Right hindlimb (tissue), 1 donor: ENCODE measurements at regions not wholly inside any gene's neighbourhood (a gene's known extent, or its start where the extent isn't known, plus 50 kb on each side); places are given as distances from the start of the nearest gene placed in this dataset.
A peak's percentile ranks its signal among the peaks of the same experiment; 100 is the strongest.

ENCODE experiments used
- DNase-seq: peaks from one replicate; pipeline ENCODE4 v3.0.0-alpha.2; 2018

DNA sequence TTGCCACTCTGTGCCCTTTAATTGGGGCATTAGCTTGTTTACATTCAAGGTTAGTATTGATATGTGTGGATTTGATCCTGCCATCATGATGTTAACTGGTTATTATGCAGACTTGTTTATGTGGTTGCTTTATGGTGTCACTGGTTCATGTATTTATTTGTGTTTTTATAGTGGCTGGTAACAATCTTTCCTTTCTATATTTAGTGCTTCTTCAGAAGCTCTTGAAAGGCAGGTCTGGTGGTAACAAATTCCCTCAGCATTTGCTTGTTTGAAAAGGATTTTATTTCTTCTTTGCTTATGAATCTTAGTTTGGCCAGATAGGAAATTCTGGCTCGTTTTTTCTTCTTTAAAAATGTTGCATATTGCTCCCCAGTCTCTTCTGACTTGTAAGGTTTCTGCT lies 215.4 kb downstream of the ZC3H11B start:
- DNase-seq = no peak

DNA sequence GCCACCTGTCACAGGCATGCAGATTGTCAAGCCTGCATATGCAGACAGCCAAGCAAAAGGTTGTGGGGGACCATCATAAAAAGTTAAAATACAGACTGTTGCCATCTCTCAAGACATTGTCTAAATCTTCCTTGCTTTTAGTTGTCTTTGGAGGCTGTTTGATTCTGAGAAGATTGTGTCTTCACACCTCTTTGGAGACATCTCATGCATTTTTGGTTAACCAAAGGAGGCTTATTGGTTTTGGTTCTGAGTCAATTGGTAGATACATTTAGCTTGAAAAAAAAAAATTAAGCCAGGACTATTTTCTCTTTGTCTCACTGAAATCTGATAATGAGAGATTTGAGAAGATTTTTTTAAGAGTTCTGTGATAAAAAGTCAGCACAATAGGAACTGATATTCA lies 217.6 kb downstream of the LYPLAL1 start:
- DNase-seq = no peak

DNA sequence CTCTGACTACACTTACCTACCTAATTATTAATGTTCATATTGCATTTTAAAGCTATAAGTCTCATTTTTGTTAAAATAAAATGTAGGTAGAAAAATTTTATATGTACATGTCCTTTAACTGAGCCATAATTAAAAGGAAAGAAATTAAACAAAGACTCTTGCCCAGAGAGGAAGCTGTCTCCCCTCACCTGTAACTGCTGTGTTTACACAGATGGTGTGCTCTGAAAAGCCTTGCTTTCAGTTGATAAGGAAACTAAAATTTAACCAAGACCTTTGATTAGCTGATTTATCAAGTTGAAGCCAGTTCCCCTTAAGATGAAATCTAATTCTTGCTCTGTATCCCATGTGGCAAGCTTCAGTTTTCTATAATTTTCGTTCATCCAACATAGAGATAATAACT lies 213.5 kb downstream of the LYPLAL1 start:
- no peak for DNase-seq

DNA sequence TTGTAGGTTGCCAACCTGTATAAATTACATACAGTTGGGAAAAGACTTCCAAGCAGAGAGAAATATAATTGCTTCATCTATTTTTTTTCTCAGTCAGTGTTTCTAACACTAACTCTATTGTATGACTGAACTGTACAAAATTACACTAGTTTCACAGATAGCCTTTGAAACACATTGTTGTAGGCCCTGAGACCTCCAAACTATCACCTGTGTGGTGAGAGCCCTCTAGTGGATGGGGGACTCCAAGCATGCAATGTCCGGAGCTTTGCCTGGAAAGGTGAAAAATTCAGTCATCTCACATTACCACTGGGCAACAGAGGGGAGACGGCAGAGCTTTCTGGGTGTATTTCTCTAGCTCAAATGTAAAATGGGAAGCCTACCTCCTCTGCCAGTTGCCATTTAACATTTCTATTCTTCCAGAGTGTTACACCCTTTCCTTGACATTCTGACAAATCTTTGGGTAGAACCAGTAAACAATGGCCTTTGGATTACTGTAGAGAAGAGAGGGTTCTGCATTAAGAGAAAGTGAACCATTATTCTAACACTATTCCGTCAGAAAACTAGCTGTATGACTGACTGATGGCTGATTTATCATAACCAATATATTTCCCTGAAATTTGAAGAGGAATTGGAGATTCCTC lies 212.2 kb downstream of the LYPLAL1 start:
- DNase-seq = no peak

DNA sequence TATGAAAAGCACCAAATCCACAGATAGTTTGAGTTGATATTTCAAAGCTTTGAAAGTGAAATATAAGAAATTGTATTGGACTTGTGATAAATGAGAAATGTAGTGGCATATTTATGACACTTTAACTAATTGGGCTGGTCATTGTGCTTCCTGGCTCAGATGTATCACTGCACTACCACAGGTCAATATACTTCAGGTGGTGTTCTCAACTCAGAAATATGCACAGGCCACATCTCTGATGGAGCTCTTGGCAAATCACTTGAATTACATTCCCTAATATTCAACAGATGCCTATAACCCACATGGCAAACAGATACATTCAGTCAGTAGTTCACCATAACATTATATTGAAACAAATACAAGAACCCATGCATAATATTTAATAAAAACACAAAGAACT lies 209.6 kb downstream of the LYPLAL1 start:
- no peak for DNase-seq

DNA sequence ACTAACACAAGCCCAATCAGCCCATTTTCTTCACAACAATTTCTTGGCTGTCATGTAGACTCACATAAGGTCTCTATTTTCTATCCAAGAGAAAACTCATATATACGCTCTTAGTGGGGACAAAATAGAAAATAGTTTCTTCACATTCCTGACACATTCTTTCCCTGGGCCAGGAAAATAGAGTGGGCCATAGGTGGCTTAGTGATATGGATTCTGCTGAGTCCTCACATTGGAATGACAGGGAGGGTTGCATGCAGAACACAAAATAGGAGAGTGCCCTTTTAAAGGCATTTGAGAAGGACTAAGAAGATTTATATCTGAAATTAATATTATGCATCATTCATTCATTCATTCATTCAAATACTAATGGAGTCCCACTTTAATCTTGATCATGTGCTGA lies 207.7 kb downstream of the LYPLAL1 start:
- DNase-seq = no peak

DNA sequence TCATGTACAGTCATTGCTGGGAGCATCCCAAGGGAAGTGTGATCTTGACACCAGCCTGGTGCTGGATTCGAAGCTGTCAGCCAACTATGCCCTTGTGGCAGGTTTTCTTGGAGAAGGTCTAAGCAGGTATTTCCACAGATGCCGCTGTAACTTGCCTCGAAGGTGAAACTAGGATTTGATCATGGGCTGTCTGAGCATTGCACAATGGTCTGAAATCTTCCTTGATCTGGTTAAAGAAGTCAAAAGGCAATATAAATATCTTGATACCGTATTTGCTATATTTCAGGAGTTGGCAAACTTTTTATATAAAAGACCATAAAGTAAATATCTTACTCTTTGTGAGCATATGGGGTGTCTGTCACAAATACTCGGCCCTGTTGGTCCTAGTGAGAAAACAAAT lies 206.8 kb downstream of the LYPLAL1 start:
- DNase-seq = no peak

DNA sequence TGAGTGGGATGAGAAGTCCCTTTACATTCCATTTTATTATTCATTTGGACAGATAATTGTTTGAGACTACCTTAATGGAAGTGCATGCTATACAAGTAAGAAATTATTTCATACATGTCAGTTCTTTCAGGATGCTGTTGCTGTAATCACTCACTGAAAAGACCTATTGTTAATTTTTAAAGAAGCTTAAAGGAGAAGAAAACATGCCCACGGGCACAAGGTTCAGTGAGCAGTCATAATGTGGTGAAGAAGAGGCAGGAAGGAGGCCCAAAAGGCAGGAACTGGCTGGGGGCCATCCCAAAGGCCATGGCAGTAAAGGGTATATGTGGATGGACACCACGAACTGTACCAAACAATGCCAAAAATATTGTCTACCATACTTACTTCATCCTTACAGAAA lies 206.0 kb downstream of the LYPLAL1 start:
- DNase-seq = no peak

DNA sequence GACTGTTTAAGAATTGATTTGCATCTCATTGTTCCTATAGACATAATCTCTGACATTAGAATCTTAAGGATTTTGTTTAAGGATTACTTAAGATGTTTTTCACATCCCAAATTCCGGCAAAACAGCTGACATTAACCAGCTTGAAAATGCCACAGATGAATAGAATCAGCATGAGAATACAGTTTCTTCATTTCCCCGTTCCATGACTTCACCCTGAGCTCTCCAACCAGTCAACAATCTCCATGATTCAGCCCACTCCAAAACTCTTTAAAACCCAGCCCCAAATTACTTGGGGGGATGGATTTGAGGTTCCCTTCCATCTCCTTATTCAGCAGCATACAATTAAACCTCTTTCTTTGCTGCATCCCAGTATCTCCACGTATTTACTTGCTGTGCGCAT lies 201.0 kb downstream of the LYPLAL1 start:
- DNase-seq = no peak

DNA sequence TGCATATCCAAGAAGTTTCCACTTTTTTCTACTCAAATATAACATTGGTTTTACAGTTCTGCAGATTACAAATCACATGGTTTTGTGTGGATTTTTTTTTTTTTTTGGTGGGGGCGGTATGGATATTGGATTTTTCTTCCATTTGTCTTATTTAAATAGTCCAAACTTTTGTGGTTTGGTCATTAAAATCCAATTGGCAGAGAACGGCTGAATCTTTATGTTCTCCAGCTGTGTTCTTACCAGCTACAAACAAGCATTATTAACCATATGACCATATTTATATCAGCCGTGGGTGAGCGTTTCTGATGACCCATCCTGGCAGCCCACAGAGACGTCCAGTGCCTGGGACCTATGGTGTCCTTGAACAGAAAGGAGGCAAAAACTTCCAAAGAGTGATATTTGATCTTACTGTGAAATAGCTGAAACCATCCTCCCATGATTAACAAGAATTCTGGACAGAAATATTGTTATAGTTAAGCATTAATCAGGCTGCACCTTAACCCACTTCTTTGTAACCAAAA lies 200.4 kb downstream of the LYPLAL1 start:
- no peak for DNase-seq

DNA sequence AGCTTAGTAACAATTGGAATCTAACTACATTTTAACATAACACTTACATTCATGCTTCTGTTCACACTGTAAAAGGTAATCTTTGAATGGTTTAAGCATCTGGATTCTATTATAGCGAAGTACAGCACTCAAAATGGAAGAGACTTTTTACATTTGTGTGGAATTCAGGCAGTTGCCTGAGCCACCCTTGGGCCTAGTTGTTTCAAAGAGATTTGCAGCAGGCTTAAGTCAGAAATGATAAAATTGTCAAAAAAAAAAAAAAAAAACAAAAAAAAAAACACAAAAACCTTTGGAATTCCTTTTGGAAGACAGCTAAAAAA lies 199.9 kb downstream of the LYPLAL1 start:
- DNase-seq = no peak

DNA sequence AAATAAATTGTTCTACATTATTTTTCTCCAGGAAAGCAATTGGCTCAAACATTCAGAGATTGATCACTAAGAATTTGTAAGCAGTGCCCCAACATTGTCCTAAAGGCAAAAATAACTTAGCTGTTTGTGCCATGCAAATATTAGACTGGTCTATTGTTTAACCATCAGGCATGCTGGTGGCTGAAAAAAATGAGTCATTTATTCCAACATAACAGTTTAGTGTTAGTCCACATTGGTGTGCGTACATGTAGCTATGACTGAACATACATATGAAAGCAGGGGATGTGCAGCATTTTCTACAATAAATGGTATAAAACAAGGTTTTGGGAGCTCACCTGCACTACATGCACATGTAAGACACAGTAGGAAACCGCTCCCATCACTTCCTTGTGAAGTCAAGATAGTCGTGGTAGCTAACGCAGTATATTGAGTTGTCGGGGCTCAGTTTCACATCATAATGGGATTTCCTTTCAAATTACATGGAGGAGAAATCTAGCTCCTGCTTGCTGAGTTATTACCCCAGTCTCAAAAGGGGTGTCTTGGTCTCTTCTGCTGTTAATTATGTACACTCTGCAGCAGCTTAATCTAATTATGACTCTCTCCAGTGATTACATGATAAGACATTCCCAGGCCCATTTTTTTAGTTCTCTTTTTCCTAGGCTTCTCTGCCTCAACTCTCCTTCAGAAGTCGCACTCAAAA lies 199.4 kb downstream of the LYPLAL1 start:
- DNase-seq = no peak

DNA sequence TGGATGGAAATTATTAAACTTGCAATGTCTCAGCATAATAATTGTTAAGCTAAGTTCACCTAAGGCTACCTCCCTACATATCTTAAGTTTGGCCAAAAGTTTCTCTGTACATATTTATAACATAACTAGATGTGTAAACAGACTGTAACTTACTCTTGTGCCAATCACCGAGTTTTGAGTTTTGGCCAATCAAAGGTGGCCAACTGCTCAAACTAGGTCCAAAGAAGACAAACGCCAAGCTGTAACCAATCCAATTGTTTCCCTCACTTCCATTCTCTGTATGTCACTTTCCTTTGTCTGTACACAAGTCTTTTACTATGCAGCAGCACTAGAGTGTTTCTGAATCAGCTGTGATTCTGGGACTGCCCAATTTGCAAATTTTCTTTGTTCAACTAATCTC lies 197.8 kb downstream of the LYPLAL1 start:
- no peak for DNase-seq

DNA sequence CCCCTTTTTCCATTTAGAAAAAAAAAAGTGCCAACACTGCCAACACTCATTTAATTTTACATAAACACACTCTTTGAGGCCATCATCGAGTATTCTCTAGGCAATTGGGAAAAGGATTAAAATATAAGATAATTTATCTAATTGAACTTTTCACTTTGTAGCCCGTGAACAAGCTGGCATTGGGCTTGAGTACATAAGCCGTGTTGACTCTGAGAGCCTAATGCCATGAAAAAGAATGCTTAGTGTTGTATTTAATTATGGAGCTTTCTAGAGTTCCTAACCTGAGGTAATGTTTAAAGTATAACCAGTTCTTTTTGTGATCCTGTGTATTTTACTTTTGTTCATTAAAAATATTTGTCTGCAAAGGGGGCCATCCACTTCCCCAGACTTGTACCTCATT lies 193.8 kb downstream of the LYPLAL1 start:
- DNase-seq = no peak

DNA sequence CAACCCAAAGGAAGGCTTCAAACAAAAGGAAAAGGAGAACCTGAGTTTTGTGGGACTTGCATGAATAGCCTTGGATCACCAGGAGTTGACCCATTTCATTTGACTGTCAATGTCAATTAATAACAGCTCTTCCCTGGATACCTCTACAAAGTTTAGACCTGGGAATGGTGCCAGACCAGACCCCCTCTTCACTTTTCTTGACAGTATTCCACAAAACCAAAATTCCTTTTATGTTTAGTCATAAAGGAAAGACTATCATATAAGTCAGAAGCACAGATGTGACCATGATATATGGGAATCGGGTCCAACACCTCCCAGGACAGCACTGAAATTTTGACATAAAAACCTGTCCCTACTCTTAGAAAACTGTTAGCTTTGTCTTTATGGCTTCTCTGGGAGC lies 191.8 kb downstream of the LYPLAL1 start:
- DNase-seq = no peak

DNA sequence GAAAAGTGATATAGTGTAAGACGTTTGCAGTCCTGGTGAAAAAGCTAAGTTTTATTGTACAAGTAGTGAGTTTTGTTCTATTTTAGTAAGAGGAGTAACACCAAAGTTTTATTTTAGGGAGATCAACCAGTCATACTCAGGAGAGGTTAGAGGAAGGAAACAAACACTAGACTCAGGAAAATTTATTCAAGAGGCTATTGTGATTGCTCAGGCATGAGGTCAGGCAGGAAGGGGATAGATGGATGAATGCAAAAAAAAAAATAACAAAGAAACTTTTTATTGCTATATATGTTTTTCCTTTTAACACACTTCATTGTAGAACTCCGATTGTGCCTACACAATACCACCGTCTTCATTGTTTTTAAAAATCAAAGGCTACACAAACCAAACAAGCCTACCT lies 189.0 kb downstream of the LYPLAL1 start:
- no peak for DNase-seq

DNA sequence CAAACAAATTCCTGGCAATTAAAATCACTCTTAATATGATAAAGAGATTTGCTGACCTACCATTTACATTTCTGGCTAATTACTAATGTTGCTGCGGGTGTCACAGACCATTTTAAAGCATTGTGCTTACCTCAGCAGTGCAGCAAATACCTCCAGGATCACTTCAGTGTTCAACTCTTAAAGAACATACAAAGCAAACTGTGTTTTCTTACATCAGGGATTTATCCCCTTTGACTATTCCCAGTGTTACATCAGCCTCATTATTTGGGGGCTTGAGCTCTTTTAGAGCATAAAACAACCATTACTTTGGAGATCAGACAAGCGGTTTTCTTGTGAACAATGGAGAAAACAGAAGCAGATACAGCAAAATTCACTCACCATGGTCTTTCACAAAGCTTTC lies 185.4 kb downstream of the LYPLAL1 start:
- no peak for DNase-seq

DNA sequence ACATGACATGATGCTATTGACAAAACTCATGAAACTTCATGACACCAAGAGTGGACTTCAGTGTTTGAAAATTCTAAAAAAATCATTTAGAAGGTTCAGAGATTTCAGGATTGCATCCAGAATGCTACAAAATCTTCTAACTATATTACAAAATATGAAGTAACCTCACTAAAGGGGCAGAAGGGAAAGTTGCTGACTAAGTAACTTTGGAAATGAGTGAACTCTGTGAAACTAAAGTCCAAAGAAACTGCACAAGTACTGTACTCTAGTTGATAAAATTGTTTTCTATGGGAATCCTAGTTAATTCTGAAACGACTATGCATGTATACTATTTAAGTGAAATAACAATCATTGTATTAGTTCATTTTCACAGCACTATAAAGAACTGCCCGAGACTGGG lies 184.4 kb downstream of the LYPLAL1 start:
- no peak for DNase-seq

DNA sequence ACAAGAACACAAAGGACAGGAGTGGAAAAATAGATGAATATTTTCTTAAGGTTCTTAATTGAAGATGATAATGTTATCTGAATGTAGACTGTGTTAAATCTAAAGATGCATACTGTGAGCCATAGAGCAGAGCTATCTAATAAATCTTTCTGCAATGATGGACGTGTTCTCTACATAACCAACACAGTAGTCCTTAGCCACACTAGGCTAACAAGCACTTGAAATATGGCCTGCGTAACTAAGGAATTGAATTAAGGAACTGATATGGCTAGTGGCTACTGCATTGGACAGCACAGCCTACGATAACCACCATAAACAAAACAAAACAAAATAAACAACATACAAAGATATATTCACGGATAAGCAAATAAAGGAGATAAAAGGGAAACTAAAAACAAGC lies 181.3 kb downstream of the LYPLAL1 start:
- no peak for DNase-seq

DNA sequence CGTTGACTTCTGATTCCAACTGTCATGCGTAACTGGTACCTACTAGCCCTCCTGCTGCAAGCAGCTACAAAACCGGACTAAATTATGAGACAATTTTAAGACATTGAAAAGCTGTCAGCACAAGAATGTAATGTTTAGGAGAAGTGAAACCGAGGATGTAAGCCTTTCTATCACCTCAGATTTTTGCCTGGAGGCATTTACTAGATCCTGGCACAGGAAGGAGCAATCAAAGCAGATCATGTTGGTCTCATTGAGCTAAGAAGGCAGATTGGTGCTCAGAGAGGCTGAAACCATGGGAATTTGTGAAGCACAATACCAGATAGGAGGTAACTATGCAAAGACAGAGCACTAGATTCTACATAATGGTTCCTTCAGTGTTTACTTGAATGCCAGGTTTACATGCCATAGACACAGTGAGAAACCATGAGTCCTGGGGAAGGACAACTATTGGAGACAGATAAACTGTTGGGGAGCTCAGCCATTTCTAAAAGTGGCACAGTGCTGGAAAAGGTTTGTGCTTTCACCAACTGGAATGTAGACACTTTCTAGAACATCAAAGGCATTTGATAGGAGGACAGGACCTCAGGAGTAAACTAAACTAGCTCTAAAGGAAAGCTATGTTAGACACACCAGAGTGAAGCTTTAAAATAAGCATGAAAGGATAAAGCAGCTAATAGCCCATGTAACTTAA lies 179.4 kb downstream of the LYPLAL1 start:
- DNase-seq = no peak

DNA sequence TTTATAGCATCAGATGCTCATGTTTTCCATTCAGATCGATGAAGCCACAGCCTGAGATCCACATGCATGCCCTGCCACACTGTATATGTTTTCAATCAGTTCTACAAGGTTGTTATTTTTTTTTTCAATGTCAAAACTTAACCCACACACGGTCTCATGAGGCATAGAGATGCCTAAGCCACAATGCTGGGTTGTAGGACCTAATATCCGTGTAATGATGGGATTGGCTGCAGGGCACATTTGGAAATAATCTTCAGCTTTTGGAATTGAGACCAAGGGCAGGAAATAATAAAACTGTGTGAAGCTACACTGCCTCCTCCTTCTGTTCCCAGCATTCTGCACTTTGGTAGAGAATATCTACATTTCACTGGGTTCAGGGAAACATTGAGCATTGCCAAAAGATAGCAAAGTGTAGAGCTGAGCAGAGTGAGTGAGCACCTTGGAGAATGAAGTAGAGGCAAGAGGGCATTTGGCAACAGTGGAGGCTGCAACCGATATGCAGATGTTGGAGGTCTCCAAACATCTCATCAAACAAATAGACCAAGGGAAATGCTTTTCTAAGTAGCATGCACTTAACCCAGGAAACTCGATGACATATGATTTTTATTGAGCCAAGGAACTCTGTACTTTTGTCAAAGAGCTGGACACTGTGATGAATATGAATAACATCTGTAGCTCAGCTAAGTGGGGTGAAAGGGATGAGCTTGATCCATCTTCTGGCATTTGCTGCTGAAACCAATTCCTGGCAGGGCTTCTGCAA lies 176.7 kb downstream of the LYPLAL1 start:
- peak; percentile 25 for DNase-seq

DNA sequence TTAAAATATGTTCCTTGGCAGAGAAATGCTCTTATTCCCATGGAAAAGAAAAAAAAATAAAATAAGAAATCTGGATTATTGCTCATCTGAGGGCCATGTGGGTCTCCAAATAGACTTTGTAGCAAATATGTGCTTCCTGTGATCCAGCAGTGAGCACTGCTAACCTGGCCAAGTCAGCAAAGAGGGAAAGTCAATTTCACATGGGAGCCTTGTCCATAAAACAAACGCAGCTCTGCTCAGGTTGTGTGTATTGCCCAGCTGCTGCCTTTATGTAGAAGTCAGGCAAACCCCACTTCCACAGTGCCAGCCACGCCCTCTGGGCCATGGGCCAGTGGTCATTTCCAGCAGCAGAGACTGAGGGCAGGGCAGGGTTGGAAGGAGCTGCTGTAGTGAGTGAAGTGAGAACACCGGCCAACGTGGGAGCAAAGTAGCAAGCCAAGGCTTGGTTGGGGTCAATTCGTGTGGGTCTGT lies 174.3 kb downstream of the LYPLAL1 start:
- peak; percentile 94 for DNase-seq

DNA sequence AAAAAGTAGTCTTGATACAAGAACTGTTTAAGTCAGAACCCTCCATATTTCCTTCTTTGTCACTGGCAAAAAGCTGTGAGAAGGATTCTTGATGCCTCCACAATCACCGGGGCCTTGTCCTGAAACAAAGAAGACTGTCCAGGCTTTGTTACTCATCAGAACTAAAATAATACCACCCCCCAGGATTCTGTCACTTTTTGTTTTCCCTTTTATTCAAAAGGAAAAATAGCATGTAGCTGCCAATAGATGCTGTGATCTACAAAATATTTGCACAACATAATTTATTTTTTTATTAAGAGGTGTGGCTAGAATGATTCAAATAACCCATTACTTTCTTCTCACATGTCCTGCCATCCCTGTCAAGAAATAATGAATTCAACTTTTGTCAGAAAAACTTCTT lies 173.7 kb downstream of the LYPLAL1 start:
- no peak for DNase-seq

DNA sequence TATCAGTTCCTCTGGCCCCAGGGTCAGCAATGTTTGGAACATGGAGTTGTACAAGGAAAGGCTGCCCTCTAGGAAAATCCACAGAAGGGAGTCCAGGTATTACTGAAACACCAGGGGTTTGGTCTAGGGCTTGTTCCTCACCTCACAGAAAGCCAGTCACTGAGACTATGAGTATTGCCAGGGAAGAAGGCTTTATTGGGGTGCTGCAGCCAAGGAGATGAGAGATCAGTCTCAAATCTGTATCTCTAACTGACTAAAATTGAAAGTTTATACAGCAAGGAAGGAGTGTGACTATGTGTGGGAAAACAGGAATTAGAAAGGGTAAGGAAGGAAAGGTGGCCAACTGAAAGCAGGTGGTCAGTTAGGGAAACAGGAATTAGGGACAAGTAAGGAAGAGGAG lies 172.3 kb downstream of the LYPLAL1 start:
- DNase-seq = no peak
